COLO829 (cell line): ENCODE measurements at regions not wholly inside any gene's neighbourhood (a gene's known extent, or its start where the extent isn't known, plus 50 kb on each side); places are given as distances from the start of the nearest gene placed in this dataset.
A peak's percentile ranks its signal among the peaks of the same experiment; 100 is the strongest.
"Not testable (repeated sequence)": the region's sequence is repeated elsewhere in the genome, so short reads cannot be mapped to it uniquely, and the experiment has no call there.

Experiments
- DNase-seq: peaks from one replicate; pipeline ENCODE4 v3.0.0; 2012; ENCODE audit warnings: low spot score

DNA sequence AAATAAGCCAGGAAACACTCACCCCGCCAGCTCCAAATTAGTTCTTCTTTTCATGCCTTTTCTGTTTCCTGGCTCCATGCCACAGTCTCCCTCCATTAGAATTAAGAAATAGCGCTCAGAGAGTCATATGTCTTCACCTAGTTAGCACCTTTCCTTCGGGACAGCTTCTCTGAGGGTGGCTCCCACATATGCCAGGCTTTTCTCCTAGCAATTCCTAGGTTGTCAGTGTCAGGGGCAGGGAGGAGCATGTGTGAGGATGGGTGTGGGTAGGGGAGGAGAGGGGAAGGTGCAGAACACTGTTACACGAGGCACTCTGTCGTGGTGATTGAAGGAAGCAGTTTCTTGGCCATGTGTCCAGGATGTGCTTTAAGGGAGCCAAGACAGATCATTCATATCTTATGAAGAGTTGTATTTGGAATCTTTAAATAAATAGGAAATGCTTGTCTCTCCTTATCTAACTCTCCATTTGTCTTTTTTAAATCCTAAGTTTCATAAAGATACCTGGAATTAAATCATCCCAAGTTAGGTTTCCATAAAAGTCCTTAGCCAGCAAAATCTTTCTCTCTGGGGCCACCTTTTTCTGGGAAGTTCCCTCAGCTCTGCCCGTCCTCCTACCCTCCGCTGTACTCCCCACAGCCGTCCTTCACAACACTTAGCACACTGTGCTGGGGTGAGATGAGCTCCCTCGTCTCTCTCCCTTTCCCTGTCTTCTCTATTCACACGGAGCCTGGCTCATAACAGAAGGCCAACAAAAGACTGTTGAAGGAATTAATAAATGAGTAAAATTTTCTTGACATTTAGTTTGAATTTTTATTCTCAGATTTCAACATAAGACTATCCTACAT, 361.0 kb downstream of the CD83 start:
- DNase-seq, result no peak

DNA sequence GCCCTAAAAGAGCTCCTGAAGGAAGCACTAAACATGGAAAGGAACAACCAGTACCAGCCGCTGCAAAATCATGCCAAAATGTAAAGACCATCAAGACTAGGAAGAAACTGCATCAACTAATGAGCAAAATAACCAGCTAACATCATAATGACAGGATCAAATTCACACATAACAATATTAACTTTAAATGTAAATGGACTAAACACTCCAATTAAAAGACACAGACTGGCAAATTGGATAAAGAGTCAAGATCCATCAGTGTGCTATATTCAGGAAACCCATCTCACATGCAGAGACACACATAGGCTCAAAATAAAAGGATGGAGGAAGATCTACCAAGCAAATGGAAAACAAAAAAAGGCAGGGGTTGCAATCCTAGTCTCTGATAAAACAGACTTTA, 364.4 kb downstream of the CD83 start:
- not testable (repeated sequence) for DNase-seq

DNA sequence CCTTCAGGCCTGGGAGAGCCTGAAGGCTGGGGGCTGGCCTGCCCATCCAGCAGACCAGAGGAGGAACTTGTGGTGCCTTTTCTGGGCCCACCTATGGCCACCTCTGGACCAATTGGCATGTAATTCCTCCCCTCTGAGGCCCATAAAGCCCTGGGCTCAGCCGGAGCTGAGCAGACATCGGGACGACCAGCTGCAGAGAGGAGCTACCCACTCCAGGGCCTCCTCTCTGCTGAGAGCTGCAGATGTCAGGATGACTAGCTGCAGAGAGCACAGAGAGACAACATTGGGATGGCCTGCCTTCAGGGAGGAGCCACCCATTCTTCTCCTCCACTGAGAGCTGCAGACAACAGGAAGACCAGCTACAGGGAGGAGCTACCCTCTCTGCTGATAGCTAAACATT, 370.1 kb downstream of the CD83 start:
- DNase-seq, result no peak

DNA sequence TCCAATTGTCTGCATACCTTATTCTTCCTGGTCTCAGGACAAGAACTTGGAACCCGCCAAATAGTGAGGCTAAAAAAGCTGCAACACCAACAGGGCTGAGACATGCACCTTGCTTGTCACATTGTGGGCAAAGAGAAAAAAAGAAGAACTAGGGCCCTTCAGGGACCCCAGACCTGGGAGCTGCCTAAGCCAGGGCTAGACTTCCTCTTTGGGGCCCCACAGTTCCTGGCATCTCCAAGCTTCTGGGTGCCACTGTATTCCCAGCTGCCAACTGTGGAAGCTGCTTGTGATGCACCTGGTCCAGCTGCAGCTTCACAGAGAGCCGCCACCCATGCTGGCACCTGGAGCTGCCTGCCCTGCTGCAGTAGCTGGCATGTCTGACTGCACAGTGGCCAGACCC, 370.6 kb downstream of the CD83 start:
- no peak for DNase-seq

DNA sequence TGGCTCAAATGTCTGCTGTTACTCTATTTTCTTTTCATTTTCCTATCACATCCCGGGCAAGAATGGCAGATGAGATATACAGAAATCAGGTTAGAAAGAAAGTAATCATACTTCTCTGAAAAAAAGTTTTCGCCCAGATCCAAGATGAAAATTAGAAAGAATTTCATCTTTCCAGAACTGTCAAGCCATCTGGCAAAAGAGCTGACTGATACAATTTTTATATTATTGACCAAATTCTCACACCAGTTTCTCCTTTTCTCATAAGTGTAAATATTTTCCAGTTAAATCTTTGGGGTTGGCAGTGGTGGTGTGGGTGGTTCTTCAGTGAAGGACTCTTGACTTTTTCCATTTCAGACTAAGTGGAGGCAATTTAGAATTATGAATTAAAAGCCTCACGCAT, 371.9 kb downstream of the CD83 start:
- DNase-seq, result no peak

DNA sequence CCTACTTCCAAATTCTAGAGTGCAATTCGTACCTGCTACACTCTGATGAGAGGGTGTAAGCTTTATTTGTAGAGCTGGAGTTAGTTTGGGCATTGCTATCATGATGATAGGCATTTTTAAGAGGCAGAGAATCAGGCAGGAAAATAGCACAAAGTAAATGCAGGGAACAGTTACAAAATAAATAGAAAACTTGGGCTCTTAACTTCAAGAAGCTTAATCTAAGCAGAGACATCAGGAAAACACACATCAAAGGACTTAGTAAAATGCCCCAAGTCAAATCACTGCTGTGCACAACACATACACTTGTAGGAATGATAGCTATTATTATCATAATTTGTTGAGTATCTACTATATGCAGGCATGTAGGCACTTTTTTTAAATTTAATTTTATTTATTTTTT, 381.2 kb downstream of the CD83 start:
- no peak for DNase-seq

DNA sequence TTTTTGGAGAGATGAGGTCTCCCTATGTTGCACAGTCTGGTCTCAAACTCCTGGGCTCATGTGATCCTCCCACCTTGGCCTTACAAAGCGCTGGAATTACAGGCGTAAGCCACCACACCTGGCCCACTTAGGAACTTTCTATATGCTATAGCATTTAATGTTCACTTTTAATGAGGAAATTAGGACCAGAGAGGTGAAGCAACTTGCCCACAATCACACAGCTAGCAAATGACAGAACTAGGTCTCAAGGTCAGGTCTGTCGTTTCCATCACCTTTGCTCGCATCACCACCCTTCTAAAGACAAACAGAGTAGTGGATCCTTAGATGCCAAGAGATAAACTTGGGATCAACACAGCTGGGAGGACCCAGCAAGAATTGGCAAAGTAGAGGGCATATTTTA, 381.7 kb downstream of the CD83 start:
- no peak for DNase-seq

DNA sequence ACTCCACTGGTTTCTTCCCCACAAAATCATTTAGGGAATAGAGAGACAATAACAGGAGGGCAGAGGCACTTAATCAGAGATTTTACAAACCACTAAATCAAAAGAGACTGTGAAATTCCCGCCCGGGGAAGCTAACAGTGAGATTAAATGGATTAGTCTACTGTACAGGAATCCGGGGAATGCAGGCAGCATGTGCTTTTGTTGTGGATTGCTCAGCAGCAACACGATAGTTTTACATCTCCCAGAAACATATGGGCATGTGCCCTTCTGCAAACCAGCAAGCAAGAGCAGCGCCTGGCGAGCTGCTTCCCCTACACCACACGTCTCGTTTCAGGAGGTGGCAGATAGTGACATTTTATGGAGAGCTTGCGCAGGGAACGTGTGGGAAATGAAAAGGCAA, 382.3 kb downstream of the CD83 start:
- peak; percentile 45 for DNase-seq

DNA sequence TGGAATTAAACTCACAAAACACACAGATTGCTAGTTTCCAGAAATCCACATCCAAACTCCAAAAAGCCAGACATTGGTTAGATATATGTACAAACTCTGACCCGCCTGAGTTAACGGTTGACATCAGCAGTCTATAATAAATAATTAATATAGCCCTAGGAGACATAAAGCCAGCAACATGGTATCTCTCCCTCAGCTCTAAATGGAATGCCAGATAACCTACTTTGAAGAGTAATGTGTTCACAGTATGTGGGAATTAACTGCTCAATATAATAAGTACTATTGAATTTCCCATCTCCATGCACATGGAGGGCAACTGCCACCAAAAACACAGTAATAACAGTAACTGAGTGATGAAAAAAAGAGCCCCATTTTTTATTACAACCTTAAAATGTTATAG, 383.2 kb downstream of the CD83 start:
- no peak for DNase-seq

DNA sequence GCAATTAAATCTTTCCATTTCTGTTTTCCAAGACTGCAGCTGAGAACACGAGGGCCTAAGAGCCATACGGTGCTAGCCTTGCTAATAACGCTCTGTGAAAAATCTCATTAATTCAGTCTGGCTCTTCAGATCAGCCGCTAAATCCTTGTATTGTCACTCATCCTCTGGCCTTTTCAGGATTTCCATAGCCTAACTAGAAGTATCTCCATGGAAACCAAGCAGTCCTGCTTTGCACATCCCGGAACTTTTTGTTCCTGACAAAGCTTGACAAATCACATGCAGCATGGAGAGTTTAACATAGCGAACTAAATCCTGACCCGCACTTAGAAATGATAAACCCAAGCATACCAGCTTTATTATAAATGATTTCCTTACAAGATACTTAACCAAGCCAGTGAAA, 383.7 kb downstream of the CD83 start:
- DNase-seq, result no peak

DNA sequence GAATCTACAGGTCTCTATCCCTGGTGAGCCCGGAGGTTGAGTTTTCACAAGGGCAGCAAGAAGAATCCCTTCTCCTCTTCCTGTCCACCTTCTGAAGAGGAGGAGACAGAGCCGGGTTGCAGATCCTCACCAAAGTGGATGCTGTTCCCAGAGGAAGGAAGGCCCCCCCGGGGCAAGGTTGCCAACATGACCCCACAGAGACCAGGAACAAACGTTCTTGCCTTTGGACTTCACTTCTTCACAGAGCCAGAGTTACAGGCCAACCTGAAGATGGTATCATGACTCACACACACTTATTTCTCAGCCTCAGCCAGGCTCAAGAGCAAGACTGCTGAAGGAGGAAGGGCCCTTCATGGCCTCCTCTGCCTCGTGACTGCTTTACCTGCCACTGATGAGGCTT, 384.3 kb downstream of the CD83 start:
- no peak for DNase-seq

DNA sequence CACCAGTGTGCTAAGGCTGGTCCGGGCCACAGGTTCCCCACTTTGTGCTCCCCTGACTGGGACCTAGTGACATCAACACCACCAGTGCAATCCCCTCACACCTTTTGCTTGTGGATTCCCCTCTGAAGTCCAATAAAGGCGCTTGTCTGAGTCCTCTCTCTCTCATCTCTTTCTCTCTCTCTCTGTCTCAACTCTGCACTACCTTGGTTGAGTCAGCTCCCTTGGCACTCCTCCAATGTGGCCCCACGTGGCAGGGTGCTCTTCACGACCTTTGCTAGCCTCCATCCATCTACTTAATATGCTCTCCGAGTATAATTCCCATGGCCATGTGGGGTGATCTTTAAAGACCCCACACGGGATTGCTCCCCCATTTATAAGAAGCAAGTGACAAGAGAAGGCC, 385.0 kb downstream of the CD83 start:
- no peak for DNase-seq

DNA sequence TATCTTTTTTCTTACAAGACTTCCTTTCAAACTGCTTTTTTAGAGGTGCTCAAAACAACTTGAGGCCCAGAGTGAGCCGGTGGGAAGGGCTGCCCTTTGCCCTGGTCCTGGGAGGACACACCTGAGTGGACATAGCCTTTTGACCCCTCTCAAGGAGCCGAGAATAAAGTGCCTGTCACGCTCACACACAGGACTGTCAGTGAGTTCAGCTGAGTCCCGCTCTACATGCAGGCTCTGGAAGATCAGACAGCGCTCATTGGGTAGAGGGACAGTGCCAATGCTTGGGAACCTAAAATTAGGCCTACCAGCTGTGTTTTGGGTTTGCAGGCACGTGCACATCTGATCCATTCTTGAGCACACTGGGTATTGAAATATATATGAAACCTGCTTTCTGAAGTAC, 387.8 kb downstream of the CD83 start:
- DNase-seq, result no peak

DNA sequence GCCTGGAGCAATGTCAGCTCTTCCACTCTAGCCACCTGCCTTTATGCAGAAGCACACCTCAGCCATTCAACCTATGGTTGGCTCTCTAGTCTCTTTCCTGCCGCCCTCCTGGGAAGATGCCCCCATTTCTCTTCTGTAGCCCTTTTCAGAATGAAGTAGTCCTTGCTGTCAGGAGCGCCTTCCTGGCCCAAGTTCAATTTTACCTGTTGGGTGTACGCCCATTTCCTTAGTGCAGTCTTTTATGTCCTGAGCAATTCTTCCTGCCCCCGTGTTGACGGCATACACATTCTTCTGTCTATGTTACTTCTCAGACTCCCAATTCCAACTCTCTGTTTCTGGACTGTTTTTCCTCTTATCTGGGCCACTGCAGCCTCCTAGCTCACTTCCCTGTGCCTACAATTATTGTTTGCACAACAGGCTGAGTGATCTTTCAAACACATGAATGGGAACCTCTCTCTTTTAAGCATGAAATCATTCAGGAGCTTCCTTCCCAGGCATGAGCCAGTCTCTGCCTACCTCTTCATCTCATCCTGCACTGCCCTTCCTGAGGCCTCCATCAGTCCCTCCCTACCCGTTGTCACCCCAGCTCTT, 389.2 kb downstream of the CD83 start:
- no peak for DNase-seq

DNA sequence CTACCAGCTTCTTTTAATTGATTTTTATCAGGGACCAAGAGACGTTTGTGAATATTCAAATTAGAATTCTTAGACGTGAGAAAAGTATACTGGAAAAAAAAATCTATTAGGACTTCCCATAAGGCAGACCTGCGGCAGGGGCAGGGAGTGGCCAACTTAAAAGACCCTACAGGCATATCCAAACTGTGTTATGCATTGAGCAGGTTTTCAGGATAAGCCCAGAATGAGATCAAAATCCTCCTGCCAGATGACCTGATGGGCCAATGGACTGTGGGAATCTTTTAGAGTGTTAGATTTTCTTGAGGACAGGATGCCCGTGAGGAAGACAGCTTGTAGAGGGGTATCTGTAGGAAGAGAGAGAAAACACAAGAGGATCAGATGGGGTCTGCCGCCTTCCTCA, 391.5 kb downstream of the CD83 start:
- no peak for DNase-seq

DNA sequence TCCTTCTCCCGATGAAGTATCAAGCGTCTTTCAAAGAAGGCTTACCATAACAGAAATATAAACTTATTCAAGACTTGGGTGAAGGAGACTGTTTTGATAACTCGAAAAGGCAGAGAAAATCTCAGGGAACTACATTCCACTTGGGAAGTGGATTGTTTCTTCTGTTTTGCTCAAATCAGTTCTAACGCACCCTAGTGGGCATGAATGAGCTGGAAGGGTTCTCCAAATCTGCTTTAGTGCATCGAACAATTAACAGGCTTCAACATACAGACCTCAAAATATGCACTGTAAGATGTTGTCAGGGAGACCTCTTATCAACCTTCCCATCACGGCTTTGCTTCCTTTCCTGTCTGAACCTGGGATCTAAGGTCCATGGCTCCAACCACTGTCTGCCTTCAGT, 392.5 kb downstream of the CD83 start:
- DNase-seq, result no peak

DNA sequence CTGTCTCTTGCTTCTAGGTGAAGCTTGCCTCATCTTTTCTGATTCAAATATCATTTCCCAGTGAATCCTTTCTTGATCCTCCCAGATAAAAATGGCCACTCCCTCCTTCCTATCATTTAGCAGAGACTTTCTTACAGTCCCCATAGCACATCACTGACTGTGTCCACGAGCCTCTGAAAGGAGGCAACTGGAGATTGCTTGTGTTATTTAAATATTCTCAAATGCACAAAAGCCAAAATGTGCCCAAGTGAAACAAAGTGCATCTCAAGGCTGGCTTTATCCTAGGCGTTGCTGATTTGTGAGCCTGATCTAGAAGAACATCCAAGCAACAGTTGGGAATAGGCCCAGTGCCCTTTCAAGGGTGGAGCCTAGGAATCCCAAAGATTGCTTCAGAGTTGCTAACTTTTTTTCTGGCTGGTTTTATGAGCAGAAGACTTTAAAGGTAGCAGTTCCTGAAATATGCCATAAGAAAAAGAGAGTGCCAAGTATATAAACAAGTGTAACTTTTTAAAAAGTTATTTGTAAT, 393.6 kb downstream of the CD83 start:
- DNase-seq, result no peak

DNA sequence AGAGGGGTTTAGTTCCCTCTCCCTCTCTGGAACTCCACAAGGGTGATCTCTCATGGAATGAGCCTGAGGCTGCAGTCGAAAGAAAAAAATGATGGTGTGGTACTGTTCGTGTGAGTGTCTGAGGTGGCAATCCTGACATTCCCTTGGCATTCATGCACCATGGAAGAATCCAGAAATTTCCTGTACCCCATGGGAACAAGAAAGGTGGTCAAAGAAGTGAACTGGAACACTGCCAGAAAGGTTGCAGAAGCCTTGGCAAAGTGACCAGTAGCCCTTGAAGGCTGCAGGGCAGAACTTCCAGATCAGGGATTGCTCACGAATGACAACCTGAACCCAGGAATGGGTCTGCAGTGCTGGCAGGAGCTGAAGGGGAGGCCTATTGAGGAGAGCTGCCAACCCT, 394.7 kb downstream of the CD83 start:
- DNase-seq, result no peak

DNA sequence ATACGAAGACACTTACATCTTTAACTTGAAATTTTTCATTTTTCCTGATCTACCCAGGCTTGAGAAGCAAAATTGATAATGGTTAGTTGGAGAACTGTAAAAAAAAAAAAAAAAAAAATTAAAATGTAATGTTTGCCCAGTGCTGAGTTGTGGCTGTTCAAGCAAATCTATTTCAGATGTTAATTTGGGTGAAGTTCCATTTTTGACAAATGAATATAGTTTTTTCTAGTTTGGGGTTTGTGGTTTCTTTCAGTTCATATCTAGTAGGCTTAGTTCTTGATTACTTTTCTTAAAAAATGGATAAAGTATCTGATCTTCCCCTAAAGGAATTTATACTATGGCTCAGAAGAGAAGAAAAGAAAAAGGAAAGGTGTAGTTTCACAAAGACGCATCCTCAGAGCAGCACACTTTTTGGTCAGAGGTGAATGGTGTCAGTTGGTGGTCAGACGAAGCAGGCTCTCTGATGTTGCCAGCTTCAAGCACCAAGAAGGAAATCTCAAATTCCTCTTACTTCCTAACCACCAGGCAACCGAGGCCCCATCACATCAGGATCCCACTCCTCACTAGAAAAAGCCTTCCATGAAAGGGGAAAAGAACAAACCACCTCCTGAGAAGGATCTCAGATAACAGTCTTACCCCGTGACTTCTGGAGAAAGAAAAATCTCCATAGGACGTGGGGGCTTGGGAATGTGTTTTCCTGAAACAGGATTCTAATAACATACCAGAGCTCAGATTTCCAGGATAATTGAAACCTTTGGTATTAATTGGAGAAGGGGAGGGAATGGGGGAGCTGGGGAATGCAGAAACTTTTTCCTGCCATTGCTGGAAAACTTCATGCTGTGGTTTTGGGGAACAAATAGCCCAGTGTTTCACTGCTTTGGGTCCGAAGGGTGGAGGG, 396.2 kb downstream of the CD83 start:
- DNase-seq, result no peak

DNA sequence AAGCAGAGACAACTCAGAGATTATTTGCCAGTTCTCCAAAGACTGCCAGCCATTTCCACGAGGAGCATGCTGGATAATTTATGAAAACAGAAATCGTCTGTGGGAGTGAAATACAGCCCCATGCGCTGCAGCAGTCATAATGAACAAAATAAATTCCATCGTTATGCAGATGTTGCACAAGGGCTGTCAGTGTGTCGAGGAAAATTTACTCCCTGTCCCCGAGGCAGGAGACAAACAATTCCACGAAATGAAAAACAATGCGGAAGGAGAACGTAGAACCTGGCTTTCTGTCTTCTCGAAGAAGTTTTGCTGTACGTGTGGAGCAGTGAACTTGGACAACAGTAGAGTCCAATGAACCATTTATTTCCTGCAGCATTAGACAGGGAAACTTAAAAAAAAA, 399.4 kb downstream of the CD83 start:
- DNase-seq, result no peak

DNA sequence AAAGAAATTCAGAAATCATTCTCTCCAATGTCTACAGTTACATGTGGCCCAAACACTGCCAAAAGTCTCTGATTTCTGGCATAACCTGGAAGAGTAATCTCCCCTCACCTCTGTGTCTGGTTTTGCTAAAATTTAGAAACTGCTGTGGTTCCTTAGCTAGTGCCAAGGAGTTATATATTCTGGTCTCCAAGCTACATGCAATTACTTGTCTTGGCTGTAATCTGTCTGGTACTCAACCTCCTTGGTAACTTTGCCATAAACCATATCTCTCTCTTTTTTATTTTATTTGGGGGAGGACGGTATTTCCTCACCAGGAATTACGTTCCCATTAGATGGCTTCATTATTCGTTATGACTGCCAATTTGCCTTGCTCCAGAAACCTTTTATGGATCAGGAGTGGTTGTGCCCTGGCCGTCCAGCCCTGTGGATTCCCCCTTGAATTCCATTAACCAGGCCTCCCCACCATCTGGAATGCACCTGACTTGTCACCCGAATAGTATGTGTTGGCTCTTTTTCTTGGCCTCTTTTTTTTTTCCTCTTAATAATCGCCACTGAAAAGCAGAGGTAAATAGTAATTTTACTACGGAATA, 400.0 kb downstream of the CD83 start:
- no peak for DNase-seq

DNA sequence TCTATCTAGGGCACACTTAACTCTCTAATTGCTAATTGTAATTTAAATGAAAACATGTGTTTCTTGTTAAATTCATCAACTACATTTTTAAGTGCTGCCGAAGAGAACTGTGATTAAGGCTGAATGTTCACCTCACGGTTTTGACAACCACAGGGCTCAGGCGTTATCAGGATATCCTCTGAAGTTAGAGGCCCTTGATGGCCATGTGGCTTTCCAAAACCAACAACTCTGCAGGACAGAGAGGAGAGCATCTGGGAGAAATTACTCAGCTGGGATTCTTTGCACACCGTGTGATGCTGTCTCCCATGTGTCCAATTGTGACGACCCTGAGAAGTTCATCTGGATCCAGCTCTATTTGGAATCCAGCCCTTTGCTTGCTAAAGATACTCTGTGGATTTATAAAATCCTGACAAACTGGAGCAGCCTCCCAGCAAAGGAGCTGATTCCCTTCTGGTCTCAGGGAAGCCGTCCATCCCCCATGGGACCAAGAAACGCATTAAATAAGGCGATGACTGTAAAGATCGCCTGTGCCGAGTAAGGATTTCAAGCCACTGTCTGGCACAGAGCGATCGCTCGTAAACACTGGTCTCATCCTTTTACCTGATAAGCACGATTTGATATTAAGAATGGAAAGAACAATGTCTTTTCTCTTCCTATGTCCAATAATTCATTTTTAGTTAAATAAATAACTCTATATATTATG, 401.1 kb downstream of the CD83 start:
- no peak for DNase-seq
